LNCaP clone FGC (cell line): ENCODE measurements at regions not wholly inside any gene's neighbourhood (a gene's known extent, or its start where the extent isn't known, plus 50 kb on each side); places are given as distances from the start of the nearest gene placed in this dataset.
"Not testable (repeated sequence)": the region's sequence is repeated elsewhere in the genome, so short reads cannot be mapped to it uniquely, and the experiment has no call there.

Experiments
- DNase-seq: peaks from one replicate; pipeline ENCODE4 v3.0.0-alpha.2; 2011; ENCODE audit warnings: low read depth
- H3K4me3 ChIP-seq: 2 replicates; pipeline ENCODE4 v1.5.1; 2011; ENCODE audit warnings: mild to moderate bottlenecking, low read depth, low read length, control low read depth
- CTCF ChIP-seq: IDR thresholded peaks from 2 replicates; pipeline ENCODE4 v1.5.1; 2012; ENCODE audit warnings: mild to moderate bottlenecking; ENCODE audit not compliant: control insufficient read depth, insufficient read depth; ENCODE audit errors: extremely low read depth

- DNase-seq = no peak
- TF ChIP-seq CTCF = no peak
- H3K4me3 ChIP-seq = no peak overlapping the region
Observed at GRCh38 chr19:28578786-28579505, 634.0 kb downstream of the UQCRFS1 start.

DNA sequence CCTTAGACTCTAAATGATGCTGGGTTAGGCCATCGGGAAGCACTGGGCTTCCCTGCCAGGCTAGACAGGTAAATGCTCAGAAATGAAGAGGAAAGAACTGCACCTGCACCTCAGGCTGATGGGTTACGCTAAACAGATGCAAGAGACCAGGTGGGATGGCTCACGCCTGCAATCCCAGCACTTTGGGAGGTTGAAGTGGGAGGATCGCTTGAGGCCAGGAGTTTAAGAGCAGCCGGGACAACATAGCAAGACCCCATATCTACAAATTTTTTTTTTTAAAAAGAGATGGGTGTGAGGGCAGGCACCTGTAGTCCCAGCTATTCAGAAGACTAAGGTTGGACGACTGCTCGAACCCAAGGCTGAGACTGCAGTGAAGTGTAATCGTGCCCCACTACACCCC is 634.7 kb downstream of the UQCRFS1 start:
- H3K4me3 ChIP-seq = no peak overlapping the region
- no peak for TF ChIP-seq CTCF
- no peak for DNase-seq

- no peak for DNase-seq
- TF ChIP-seq CTCF = no peak
- H3K4me3 ChIP-seq = no peak overlapping the region
Observed at GRCh38 chr19:28577666-28578065, 635.3 kb downstream of the UQCRFS1 start.

DNA sequence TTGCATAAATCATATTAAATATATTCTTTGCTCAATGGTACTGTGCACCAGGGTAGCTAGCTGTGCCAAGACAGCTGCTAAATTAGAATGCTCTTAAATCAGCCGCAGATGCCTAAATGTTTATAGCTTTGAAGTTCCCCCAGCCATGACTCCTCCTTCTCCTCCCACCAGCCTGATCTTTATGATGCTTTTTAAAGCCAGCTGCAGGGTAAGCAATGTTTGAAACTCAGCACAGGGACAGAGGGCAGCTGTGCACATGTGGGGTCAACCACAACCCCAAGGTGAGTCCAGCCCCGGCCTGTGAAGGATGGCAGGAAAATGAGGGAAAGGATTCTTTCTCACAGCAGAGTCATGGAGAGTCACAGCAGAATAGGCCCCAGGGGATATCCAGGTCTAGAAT is 635.7 kb downstream of the UQCRFS1 start:
- no peak for DNase-seq

DNA sequence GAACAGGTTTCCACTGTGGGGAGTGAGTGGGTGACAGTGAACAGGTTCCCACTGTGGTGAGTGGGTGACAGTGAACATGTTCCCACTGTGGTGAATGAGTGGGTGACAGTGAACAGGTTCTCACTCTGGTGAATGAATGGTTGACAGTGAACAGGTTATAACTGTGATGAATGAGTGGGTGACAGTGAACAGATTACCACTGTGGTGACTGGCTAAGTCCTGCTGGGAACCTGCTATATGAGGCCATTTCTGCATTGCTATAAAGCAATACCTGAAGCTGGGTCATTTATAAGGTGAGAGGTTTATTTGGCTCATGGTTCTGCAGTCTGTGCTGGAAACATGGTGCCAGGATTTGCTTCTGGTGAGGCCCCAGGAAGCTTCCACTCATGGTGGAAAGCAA is 637.1 kb downstream of the UQCRFS1 start:
- H3K4me3 ChIP-seq = no peak overlapping the region
- DNase-seq = no peak
- TF ChIP-seq CTCF = no peak

More for the DNA sequence above, 635.7 kb downstream of the UQCRFS1 start:
- TF ChIP-seq CTCF = no peak
- H3K4me3 ChIP-seq = no peak overlapping the region

- H3K4me3 ChIP-seq, DNase-seq: not testable (repeated sequence)
Observed at GRCh38 chr19:28575312-28575711, 637.6 kb downstream of the UQCRFS1 start.

GRCh38 chr19:28574212-28574611 is 638.7 kb downstream of the UQCRFS1 start:
- no peak for TF ChIP-seq CTCF

More at GRCh38 chr19:28574212-28574611, 638.7 kb downstream of the UQCRFS1 start:
- no peak for DNase-seq
- H3K4me3 ChIP-seq = no peak overlapping the region
